K562 (cell line): ENCODE measurements at regions not wholly inside any gene's neighbourhood (a gene's known extent, or its start where the extent isn't known, plus 50 kb on each side); places are given as distances from the start of the nearest gene placed in this dataset.

Source experiments
- ATAC-seq: fragments of 200-7000 bp; cut with Tn5 transposase; 3 replicates; pipeline ENCODE4 v1.9.1; 2020; ENCODE audit warnings: moderate library complexity
- BruUV-seq: library from RNA; stranded (reverse); fragments of 400-500 nt; replicated peaks from 2 replicates; lab custom pipeline; 2021; lab: Mats Ljungman, UMichigan
- CTCF ChIA-PET: fragments of 300-600 bp; formaldehyde crosslinking; extraction: SDS; loops from one replicate; lab custom pipeline; 2021; ENCODE audit warnings: low intra/inter-chr PET ratio; lab: Yijun Ruan, JAX
- POLR2A ChIA-PET: fragments of 300-600, 350-650 bp; sonication (Branson Sonifier 250); formaldehyde crosslinking; extraction: SDS; loops from one replicate; lab custom pipeline; 2021; ENCODE audit warnings: antibody characterized with exemption, inconsistent platforms; lab: Yijun Ruan, JAX
- DNase-seq, 4 experiments: peaks; one replicate each; pipeline versions ENCODE4 v3.0.0 to v3.0.0-alpha.2; 2011 to 2018; ENCODE audit warnings: low spot score in 3 of 4, mixed read lengths in 3 of 4; ENCODE audit errors: extremely low read depth in 1 of 4
- FAIRE-seq: peaks from 2 replicates; lab custom pipeline; 2011; peaks lifted over from hg19 to GRCh38; lab: Jason Lieb, UNC
- H2AFZ ChIP-seq: 2 replicates; pipeline ENCODE4 v1.6.0; 2011; ENCODE audit warnings: low read depth, low read length, control low read depth, inconsistent platforms
- H3K27ac ChIP-seq: fragments of 200-600 bp; 3 replicates; pipeline ENCODE4 v1.8.0; 2011; ENCODE audit warnings: low read depth, mild to moderate bottlenecking, control low read depth, inconsistent platforms, low read length, moderate library complexity, mixed read lengths; ENCODE audit errors: extremely low read depth
- H3K27me3 ChIP-seq, 2 experiments: fragments of 300-600 bp in 1 of 2; 2 replicates in 1 of 2; 3 replicates in 1 of 2; pipeline versions ENCODE4 v1.6.0 to v1.8.0; 2011; ENCODE audit warnings: inconsistent platforms in 2 of 2, low read length in 2 of 2, mild to moderate bottlenecking in 1 of 2, mixed read lengths in 1 of 2, moderate library complexity in 1 of 2; ENCODE audit not compliant: control insufficient read depth in 2 of 2, insufficient read depth in 2 of 2
- H3K36me3 ChIP-seq: fragments of 300-600 bp; 3 replicates; pipeline ENCODE4 v1.8.0; 2011; ENCODE audit warnings: mild to moderate bottlenecking, low read length, inconsistent platforms; ENCODE audit not compliant: control insufficient read depth, insufficient read depth
- H3K4me1 ChIP-seq, 2 experiments: fragments of 200-600 bp in 1 of 2; replicated peaks in 1 of 2; 2 replicates in 1 of 2; 3 replicates in 1 of 2; pipeline versions ENCODE4 v1.5.1 to v1.8.0; 2011; ENCODE audit warnings: inconsistent platforms in 2 of 2, low read length in 2 of 2, mild to moderate bottlenecking in 1 of 2, mixed read lengths in 1 of 2, moderate library complexity in 1 of 2; ENCODE audit not compliant: control insufficient read depth in 2 of 2, insufficient read depth in 2 of 2
- H3K4me2 ChIP-seq: 2 replicates; pipeline ENCODE4 v1.6.1; 2011; ENCODE audit warnings: low read length, control low read depth, inconsistent platforms, mixed read lengths; ENCODE audit not compliant: insufficient read depth
- H3K4me3 ChIP-seq: fragments of 200-600 bp; sonication (generic), shearing (Covaris generic); 2 replicates; pipeline ENCODE4 v1.5.1; 2016; ENCODE audit warnings: control low read depth, inconsistent platforms
- H3K79me2 ChIP-seq: fragments of 200-600 bp; 3 replicates; pipeline ENCODE4 v1.8.0; 2011; ENCODE audit warnings: low read length, inconsistent platforms; ENCODE audit not compliant: control insufficient read depth, insufficient read depth
- H3K9ac ChIP-seq, 2 experiments: 2 replicates each; pipeline versions ENCODE4 v1.6.0 to v1.6.1; 2011; ENCODE audit warnings: low read depth in 2 of 2, low read length in 2 of 2, control low read depth in 1 of 2, inconsistent platforms in 1 of 2, mild to moderate bottlenecking in 1 of 2, mixed read lengths in 1 of 2; ENCODE audit not compliant: insufficient read depth in 1 of 2
- H3K9me1 ChIP-seq: one replicate; pipeline ENCODE4 v1.6.0; 2011; ENCODE audit warnings: inconsistent platforms, mild to moderate bottlenecking, low read length, moderate library complexity; ENCODE audit not compliant: control insufficient read depth, insufficient read depth
- H3K9me3 ChIP-seq: replicated peaks from 2 replicates; pipeline ENCODE4 v1.5.1; 2011; ENCODE audit warnings: low read depth, low read length, inconsistent platforms; ENCODE audit not compliant: control insufficient read depth, insufficient read depth
- H4K20me1 ChIP-seq: replicated peaks from 2 replicates; pipeline ENCODE4 v1.6.1; 2011; ENCODE audit warnings: low read length, inconsistent platforms, mixed read lengths; ENCODE audit not compliant: control insufficient read depth, insufficient read depth
- BHLHE40 ChIP-seq: IDR thresholded peaks from 2 replicates; pipeline ENCODE4 v1.6.1; 2011; ENCODE audit warnings: low read length, improper control_type of control experiment
- CREB1 ChIP-seq, 2 experiments: sonication (generic) in 1 of 2; formaldehyde crosslinking in 1 of 2; IDR thresholded peaks; 2 replicates each; pipeline versions ENCODE4 v1.6.1 to v1.8.0; 2012 to 2022; ENCODE audit warnings: inconsistent platforms in 1 of 2, mild to moderate bottlenecking in 1 of 2, missing genetic modification reagents in 1 of 2, moderate library complexity in 1 of 2
- EZH2 ChIP-seq: IDR thresholded peaks from 2 replicates; pipeline ENCODE4 v1.6.1; 2012; ENCODE audit warnings: low read depth, mild to moderate bottlenecking, inconsistent platforms, low read length, borderline replicate concordance
- HDAC3 ChIP-seq: fragments of 450-650 bp; IDR thresholded peaks from 2 replicates; pipeline ENCODE4 v1.6.1; 2018; ENCODE audit warnings: borderline replicate concordance, mild to moderate bottlenecking, moderate library complexity; ENCODE audit not compliant: partially characterized antibody
- HNRNPLL ChIP-seq: fragments of 200-400 bp; formaldehyde crosslinking; IDR thresholded peaks from 2 replicates; pipeline ENCODE4 v1.6.1; 2017; ENCODE audit warnings: low read length, low read depth, mild to moderate bottlenecking; ENCODE audit not compliant: poor library complexity, severe bottlenecking
- ZBTB1 ChIP-seq: sonication (generic); formaldehyde crosslinking; IDR thresholded peaks from 2 replicates; pipeline ENCODE4 v1.8.1; 2023; ENCODE audit warnings: missing genetic modification reagents, low read depth, mild to moderate bottlenecking, borderline replicate concordance
- ZNF717 ChIP-seq: fragments of 250-450 bp; sonication (Bioruptor Pico); IDR thresholded peaks from 2 replicates; pipeline ENCODE4 v1.5.0; 2021
- WGBS: fragments of 100-300 bp; shearing (Covaris generic); methylation state at CpG from one replicate; pipeline ENCODE4 v1.1.6; 2016; ENCODE audit warnings: low coverage, mixed read lengths; ENCODE audit not compliant: insufficient coverage; ENCODE audit errors: missing lambda C conversion rate; 5-methylcytosine and 5-hydroxymethylcytosine counted together
- in situ Hi-C: fragments of 300-500 bp; cut with MboI; formaldehyde crosslinking; loops from 4 replicates; pipeline ENCODE4 v1.15.0; 2018; ENCODE audit warnings: inconsistent platforms, mixed read lengths
- intact Hi-C: fragments of 100-400 bp; cut with micrococcal nuclease; formaldehyde crosslinking; loops from 2 replicates; pipeline ENCODE4 v1.14.2; 2022
- TF ChIP-seq, protein P1 (sequence below): fragments of 250-450 bp; sonication (Bioruptor Pico); IDR thresholded peaks from 2 replicates; pipeline ENCODE4 v1.4.0; 2020; ENCODE audit warnings: mild to moderate bottlenecking, moderate library complexity, borderline replicate concordance

DNA sequence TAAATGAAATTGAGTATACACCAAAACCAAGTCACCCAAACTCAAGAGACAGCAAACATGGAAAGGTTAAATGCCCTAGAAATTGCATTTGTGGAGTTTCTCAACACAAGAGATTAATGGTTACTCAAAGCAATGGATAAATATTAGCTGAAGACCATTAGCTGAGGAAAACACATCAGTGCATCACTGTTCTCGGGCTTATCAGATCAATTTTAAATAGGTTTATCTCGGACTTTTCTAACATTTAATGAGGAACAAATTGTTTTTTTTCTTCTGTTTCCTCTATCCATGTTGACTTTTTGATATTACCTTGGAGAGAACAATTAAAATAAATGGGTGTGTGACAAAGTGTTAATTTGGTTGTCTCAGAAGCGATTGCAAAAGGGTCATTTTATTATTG, 105.4 kb upstream of the PIK3C3 start (continued):
- TF ChIP-seq ZBTB1 (CRISPR knock-in tag) (no peak), ZNF717 (CRISPR knock-in tag) (no peak), EZH2 (no peak), CREB1 (IDR thresholded peaks at IDR 0.05) (no peak), CREB1 (CRISPR knock-in tag; IDR thresholded peaks at IDR 0.05) (no peak)

DNA sequence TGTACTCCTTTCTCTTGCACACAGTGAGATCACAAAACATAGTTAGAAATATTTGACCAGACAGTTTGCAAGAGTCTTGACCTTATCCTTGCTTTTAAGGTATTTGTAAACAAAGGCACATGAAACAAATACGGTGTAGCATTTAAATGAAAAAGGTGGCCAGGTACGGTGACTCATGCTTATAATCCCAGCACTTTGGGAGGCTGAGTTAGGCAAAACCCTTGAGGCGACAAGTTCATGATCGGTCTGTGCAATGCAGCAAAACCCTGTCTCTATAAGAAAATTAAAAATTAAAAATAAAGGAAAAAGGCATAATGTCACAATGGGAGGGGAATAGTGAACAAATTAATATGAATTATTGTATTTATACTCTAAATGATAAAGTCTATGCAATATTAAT, 109.5 kb upstream of the PIK3C3 start:
- TF ChIP-seq BHLHE40 (no peak), HDAC3 (no peak), HNRNPLL (no peak)
- TF ChIP-seq, protein P1, sequence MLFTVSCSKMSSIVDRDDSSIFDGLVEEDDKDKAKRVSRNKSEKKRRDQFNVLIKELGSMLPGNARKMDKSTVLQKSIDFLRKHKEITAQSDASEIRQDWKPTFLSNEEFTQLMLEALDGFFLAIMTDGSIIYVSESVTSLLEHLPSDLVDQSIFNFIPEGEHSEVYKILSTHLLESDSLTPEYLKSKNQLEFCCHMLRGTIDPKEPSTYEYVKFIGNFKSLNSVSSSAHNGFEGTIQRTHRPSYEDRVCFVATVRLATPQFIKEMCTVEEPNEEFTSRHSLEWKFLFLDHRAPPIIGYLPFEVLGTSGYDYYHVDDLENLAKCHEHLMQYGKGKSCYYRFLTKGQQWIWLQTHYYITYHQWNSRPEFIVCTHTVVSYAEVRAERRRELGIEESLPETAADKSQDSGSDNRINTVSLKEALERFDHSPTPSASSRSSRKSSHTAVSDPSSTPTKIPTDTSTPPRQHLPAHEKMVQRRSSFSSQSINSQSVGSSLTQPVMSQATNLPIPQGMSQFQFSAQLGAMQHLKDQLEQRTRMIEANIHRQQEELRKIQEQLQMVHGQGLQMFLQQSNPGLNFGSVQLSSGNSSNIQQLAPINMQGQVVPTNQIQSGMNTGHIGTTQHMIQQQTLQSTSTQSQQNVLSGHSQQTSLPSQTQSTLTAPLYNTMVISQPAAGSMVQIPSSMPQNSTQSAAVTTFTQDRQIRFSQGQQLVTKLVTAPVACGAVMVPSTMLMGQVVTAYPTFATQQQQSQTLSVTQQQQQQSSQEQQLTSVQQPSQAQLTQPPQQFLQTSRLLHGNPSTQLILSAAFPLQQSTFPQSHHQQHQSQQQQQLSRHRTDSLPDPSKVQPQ = no peak
- TF ChIP-seq, all 486 proteins: peak for 0
- no peak overlapping the region for H3K4me3 ChIP-seq
- H3K27me3 ChIP-seq = no peaks in the 10 kb centered on the region
- ChIA-PET POLR2A (no interaction called here), CTCF (no interaction called here)
- in situ Hi-C loops (no loop called here), intact Hi-C loops (no loop called here)
- WGBS = 0% methylated on average over 4 of the region's 4 CpGs
- no peak for ATAC-seq
- H3K36me3 ChIP-seq = no peaks in the 10 kb centered on the region
- no peaks in the 10 kb centered on the region for H3K9me1 ChIP-seq
- no peak overlapping the region for H3K4me2 ChIP-seq
- BruUV-seq = no TSS peak
- no peak for DNase-seq
- H3K79me2 ChIP-seq = no peaks in the 10 kb centered on the region
- H4K20me1 ChIP-seq = no peaks in the 10 kb centered on the region
- H2AFZ ChIP-seq = no peak overlapping the region
- no peaks in the 10 kb centered on the region for H3K4me1 ChIP-seq
- H3K27ac ChIP-seq = no peak overlapping the region
- no peaks in the 10 kb centered on the region for H3K9me3 ChIP-seq
- no peak for FAIRE-seq
- no peak overlapping the region for H3K9ac ChIP-seq
